GM20431 (cell line): ENCODE measurements at regions not wholly inside any gene's neighbourhood (a gene's known extent, or its start where the extent isn't known, plus 50 kb on each side); places are given as distances from the start of the nearest gene placed in this dataset.

ENCODE experiments used
- in situ Hi-C: fragments of 300-500 bp; cut with MseI, MboI; formaldehyde crosslinking; loops from one replicate; pipeline ENCODE4 v1.15.0; 2020; ENCODE audit warnings: low sequenced_read_pairs; ENCODE audit not compliant: unreplicated experiment

DNA sequence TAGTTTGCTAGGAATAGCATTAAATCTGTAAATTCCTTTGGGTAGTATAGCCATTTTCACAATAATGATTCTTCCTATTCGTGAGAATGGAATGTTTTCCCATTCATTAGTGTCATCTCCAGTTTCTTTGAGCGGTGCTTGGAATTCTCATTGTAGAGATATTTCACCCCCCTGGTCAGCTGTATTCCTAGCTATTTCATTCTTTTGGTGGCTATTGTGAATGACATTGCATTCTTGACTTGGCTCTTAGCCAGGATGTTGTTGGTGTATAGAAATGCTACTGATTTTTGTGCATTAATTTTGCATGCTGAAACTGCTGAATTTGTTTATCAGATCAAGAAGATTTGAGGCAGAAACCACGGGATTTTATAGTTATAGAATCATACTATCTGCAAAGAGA is 690.5 kb upstream of the ALCAM start:
- in situ Hi-C loops = no loop called here

DNA sequence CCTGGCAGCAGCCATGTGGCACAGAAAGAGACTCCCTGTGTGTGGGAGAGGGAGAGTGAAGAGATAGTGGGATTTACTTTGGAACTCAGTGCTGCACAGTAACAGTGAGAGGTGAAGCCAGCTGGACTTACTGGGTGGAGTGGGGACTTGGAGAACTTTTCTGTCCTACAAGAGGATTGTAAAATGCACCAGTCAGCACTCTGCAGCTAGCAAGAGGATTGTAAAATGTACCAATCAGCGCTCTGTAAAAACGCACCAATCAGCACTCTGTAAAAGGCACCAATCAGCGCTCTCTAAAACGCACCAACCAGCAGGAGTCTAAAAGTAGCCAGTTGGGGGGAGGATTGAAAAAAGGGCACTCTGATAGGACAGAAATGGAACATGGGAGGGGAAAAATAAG is 688.8 kb upstream of the ALCAM start:
- in situ Hi-C loops = no loop called here

DNA sequence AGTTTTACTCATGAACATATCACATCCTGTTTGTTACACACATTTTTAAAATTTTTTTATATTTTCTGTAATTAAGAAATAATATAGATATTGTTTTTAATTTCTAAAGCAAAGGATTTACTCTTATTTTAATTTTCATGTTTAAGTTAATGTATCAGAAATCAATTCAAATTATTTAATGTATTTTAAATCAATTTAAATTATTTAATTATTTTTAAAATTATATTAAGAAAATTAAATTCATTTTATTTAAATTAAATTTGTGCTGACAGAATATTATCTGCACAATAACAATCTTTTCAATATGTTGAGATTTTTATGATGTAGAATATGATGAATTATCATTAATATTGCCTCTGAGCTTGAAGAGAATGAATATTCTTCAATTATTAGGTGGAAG is 681.2 kb upstream of the ALCAM start:
- in situ Hi-C loops = no loop called here

DNA sequence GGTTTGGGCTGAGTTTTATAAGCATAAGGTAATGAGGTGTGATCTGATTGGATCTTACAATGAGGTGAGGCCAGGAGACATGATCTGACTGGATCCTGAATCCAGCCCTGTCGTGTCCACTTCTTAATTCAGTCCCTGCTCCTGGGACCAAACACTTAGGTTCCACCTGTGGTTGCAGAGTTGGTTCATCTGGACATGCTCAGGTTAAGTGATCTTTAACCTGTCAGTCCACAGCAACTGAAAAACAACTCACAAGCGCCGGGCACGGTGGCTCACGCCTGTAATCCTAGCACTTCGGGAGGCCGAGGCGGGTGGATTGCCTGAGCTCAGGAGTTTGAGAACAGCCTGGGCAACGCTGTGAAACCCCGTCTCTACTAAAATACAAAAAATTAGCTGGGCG is 679.3 kb upstream of the ALCAM start:
- in situ Hi-C loops = no loop called here

DNA sequence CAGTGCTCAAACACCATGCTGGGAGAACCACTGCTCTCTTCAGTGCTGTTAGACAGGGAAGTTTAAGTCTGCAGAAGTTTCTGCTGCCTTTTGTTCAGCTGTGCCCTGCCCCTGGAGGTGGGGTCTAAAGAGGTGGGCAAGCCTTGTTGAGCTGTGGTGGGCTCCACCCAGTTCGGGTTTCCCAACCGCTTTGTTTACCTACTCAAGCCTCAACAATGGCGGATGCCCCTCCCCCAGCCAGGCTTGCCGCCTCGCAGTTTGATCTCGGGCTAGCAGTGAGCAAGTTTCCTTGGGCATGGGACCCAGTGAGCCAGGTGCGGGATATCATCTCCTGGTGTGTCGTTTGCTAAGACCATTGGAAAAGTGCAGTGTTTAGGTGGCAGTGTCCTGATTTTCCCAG is 670.2 kb upstream of the ALCAM start:
- in situ Hi-C loops = no loop called here

DNA sequence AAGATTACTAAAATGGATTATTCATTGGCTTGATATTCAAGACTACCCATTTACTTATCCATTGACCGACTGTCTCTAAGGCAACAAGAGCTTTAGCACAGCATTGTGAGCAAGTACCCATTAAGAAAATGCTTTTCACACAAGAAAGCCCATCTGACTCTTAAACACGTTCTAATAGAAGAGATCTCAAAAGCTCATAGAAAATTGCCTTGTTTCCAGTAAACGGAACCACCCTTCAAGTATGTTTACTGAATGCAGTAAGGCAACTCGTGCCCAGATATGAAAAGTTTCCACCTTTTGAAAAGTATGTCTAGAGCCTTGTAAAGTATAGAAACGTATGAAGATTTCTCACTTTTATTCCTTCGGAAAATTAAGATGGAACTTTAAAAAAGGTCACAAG is 655.3 kb upstream of the ALCAM start:
- in situ Hi-C loops = no loop called here

DNA sequence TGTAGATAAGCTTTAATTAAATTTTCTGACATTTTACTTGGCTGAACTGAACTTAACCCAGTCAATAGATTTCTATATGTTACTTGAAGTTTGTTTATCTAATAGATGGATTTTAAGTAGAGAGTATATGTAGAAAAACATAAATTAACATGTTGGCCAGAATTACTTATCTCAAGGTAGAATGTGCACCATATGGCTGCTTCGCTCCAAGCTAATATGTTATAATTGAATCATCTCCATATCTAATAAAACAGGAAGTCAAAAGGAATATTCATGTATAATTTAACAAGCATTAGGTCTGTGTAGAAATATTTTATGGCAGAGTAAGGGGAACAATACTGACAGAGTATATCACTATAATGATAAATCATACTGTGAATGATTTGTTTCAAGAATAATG is 650.7 kb upstream of the ALCAM start:
- in situ Hi-C loops = no loop called here

DNA sequence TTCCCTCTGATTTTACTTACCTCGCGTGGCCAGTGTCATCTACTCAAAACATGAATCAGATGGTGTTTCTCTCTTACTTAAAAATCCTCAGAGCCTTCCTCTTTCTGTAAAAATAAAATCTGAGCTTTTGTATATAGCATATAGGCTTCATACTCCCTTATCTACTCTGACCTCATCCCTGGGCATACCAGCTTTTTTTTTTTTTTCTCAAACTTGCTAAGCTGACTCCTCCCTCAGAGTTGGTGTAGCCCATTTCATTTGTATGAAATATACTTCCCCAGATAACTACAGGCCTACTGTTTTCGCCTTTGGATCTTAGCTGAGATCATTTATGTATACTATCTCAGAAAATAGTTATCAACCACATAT is 648.9 kb upstream of the ALCAM start:
- in situ Hi-C loops = no loop called here

DNA sequence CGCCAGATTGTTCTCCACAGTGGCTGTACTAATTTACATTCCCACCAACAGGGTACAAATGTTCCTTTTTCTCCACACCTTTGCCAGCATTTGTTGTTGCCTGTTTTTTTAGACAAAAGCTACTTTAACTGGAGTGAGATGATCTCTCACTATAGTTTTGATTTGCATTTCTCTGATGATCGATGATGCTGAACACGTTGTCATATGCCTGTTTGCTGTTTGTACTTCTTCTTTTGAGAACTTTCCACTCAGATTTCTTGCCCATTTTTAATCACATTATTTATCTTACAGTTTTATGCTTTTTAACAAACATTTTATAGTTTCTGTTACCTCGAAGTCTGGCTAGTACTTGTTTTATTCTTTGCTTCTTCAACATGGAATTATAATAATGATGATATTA is 643.7 kb upstream of the ALCAM start:
- in situ Hi-C loops = no loop called here

DNA sequence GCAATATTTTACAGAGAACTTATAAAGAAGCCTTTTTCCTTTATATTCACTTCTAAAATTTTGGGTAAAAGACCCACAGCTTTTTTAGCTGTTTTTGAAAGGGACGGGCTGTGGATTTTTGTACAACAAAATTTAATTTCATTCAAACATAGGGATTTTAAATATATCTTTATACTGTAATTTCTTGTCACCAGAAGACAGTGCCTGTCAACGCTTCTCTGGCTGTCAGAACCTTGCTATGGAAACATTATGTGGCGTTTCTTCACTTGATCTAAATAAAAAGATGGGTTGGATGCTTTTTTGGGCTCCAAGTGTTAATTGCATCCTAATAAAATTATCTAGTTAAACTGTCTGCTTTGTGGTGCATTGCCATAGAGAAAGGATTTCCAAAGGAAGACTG is 635.6 kb upstream of the ALCAM start:
- in situ Hi-C loops = no loop called here

DNA sequence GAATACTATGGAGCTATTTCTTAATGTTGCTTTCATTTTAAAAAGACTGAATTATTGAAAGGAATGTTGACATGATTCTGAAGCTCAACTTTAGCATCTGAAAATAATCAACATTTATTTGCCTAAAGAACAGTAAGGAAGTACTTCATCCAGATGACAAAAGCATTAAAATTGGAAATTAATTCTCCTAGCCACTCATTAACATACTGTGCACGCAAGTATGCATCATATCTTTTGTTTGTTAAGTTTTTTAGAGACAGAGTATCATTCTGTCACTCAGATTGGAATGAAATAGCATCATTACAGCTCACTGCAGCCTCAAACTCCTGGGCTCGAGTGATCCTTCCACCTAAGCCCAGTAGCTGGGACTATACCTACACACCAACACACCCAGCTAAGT is 632.1 kb upstream of the ALCAM start:
- in situ Hi-C loops = no loop called here

DNA sequence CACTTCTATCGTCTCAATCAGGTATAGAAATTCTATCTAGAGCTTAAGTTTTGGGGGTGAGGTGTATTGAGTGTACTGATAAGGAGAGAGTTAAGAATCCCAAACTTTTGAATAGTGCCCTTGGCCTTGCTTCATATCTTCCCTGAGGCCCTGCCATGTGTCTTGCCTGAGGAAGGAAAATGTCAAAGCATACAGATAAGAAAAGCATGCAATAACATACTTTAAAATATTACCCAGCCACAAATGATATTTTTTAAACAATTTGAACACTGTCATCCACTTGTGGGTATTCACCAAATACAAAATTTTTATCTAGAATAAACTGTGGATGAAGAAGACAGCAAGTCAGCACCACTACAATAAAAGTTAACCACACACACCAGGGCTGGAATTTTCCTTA is 631.0 kb upstream of the ALCAM start:
- in situ Hi-C loops = no loop called here

DNA sequence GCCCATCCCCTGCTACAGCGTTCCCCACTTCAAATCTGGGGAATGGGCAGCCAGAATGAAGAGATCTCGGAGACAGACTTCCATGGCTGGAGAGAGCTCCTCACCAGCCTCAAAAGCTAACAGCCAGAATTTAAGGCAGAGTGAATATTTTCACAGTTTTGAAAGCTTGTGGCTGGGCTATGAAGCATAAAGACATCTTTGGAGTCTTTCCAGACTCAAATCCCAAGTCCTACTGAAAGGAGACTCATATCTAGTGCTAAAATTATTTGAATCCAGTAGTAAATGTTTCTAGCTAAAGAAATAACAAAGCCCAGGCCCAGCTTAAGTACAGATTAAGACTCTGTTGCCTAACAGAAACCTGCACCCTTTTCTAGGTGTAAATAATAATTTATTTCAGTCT is 628.4 kb upstream of the ALCAM start:
- in situ Hi-C loops = no loop called here

DNA sequence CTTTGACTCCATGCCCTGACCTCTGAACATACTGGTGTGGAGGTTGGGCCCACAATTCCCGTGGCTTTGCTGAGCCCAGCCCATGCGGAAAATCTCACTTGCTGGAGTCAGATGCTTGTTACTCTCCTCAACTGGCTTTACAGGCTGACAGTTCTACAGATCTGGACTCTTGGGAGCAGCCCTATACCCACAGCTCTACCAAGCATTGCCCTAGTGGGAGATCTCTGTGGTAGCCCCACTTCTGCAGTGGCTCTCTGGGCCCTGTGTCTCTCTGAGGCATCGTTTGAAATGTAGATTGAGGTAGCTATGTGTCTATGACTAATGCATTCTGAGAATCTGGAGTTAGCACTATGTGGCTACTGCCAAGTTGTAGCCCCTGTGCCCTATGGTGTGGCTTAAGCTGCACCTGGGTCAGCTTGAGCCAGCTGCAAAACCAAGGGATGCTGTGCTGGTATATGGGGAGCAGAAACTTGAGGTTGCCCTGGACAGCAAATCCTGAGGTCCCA is 625.8 kb upstream of the ALCAM start:
- in situ Hi-C loops = no loop called here

DNA sequence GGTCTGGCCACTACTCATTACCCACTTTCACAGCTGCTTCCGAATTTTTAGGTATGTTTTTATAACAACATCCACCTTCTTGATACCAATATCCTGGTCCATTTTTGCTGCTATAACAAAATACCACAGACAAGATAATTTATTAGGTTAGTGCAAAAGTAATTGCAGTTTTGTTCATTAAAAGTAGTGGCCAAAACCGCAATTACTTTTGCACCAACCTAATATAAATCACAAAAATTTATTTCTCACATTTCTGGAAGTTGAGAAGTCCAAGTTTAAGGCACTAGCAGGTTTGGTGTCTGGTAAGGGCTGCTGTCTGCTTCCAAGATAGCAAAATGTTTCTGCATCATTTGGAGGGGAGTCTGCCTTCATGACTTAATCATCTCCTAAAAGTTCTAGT is 624.7 kb upstream of the ALCAM start:
- in situ Hi-C loops = no loop called here

DNA sequence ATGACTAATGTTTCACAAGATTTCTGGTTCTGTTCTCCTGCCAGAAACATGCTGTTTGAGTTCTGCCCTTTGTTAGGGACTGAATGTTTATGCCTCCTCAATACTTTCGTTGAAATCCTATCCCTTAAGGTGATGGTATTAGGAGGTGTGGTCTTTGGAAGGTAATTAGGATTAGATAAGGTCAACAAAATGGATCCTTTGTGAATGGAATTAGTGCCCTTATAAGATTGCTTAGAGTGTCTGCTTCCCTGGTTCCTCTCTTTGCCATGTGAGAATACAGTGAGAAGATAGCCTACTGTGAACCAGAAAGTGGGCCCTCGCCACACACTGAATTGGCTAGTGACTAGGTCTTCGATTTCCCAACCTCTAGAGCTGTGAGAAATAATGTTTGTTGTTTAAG is 621.4 kb upstream of the ALCAM start:
- in situ Hi-C loops = no loop called here

DNA sequence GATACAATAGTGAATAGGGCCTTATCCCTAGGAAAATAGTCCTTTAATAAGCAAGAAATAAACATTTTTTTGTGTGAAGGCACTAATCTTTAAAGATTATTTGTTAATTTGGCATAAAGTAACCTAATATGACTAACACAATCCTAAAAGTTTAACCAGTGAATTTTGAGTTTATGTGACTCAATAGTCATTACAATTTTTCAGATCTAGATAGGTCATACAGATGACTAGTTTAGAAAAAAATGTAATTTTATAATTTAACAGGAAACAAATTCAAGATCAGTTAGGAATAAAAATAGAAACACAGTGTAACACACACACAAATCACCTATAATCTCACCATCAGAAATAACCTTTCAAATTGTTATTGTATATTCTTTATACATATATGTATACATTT is 620.7 kb upstream of the ALCAM start:
- in situ Hi-C loops = no loop called here

DNA sequence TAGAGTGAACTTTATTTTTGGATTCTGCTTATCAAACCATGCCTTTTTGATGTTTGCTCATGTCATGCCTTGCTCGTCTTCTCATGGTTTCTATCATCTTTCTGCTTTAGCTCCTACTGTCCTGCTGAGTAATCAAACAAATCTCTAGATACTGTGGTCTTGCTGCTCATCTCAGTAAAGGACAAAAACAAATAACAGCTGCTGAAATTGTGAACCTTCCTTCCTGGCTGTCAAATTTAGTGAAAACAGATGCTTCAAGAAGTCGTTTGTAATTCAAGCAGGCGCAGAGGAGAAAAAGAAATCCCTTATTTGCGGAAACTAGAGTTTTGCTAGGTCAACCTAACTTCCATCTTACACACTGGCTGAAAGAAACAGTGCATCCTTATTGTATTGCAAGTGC is 616.1 kb upstream of the ALCAM start:
- in situ Hi-C loops = no loop called here

DNA sequence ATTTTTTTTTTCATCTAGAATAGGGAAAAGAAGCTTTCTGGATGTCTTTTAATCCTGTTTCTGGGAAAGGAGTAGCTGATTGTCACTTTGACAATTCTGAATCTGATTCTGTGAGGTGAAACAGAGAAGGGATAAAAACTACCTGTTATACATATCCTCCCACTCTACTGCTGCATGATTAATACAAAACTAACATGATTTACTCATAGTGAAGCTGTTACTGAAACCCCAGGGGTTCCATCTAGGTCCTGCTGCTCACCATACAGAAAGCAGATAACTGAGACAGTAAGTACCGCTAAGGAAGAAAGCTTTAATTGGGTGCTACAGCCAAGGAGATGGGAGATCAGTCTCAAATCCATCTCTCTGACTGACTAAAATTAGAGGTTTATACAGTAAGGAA is 610.9 kb upstream of the ALCAM start:
- in situ Hi-C loops = no loop called here

DNA sequence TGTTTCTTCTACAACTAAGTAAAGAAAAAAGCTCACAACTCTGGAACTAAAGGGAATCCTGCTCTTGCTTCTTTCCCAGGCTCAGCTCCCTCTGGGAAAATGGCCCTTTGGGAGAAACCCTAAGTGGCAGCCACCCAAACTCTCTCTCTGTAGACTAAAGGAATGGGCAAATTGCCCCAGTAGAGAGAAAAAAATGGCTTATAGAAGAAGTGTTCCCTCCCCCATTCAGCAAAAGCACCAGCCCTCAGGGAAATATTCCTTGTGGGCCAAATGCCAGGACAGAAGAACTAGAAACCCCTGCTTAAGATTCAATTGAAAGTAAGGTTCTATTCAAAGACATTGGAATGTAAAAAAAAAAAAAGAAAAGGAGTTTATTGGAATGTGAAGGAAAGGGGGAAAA is 603.7 kb upstream of the ALCAM start:
- in situ Hi-C loops = no loop called here

DNA sequence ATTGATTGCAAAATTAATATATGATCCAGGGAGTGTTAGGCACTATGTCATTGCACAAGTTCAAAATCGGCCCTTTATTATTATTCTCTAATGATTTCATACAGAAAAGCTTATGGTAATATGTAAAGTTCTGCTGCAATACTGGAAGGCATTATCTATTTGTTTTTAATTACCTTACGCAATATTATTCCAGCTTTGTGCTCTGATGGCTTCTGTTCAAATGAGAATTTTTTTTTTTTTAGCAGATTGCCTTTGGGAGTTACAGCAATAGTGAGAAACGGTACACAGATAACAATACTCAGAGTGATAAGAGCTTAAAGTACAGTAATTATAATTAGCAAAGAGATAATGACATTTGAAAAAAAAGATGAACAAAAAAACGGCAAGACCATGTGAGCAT is 602.2 kb upstream of the ALCAM start:
- in situ Hi-C loops = no loop called here

DNA sequence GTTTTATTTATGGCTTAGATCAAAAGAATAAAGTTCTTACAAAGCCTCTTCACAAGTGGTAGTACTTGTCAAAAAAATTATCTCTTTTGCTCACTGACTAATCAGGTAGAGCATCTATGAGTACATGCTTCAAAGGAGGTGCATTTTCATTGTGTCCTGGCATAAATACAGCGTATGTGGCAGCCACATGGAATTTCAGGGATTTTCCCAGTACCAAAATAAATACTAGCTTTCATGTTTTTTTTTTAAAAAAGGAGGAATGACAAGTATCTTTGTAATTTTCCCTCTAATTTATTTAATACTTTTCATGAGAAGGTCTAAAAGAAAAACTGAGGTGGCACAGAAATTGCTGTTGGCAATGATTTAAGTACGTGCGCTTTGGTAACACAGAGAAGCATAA is 597.8 kb upstream of the ALCAM start:
- in situ Hi-C loops = no loop called here

DNA sequence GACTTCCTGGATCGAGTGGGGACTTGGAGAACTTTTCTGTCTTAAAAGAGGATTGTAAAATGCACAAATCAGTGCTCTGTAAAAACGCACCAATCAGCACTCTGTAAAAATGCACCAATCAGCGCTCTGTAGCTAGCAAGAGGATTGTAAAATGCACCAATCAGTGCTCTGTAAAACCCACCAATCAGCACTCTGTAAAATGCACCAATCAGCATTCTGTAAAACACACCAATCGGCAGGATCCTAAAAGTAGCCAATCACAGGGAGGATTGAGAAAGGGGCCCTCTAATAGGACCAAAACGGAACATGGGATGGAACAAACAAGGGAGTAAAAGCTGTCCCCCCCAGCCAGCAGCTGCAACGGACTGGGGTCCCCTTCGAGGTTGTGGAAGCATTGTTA is 587.4 kb upstream of the ALCAM start:
- in situ Hi-C loops = no loop called here
